Esophagus squamous epithelium (tissue), 4 donors: ENCODE measurements at regions not wholly inside any gene's neighbourhood (a gene's known extent, or its start where the extent isn't known, plus 50 kb on each side); places are given as distances from the start of the nearest gene placed in this dataset.

Experiments used
- POLR2A ChIP-seq, 4 donors: fragments of 450-650 bp; IDR thresholded peaks; one replicate each; pipeline ENCODE4 v1.6.1; 2017; ENCODE audit warnings: antibody characterized with exemption in 4 of 4, mild to moderate bottlenecking in 4 of 4, moderate library complexity in 3 of 4
- TF ChIP-seq, protein P1 (sequence below), 6 experiments: fragments of 450-650 bp in 4 of 6; fragments of 200-600 bp in 2 of 6; sonication (generic) in 2 of 6; IDR thresholded peaks; one replicate each; pipeline ENCODE4 v1.5.1; 2016 to 2019; ENCODE audit warnings: antibody characterized with exemption in 6 of 6, mild to moderate bottlenecking in 4 of 6, moderate library complexity in 4 of 6

DNA sequence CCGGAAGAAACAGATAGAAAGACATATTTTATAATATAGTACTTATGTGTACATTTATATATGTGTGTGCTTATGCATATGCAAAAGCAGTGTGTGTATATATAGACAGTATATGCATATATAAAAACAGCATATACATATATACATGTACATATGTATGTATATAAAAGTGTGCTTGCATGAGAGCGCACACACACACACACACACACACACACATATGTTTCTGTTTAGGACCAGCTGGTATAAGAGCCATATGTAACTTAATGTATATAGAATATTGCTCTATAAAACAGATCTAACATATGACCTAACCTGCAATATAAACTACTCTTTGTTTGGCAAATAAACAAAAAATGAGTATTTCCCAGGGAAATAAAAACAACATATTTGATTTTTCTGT, 65.1 kb upstream of the CDH9 start:
- TF ChIP-seq POLR2A (IDR thresholded peaks at IDR 0.05) = no peak
- TF ChIP-seq, protein P1, sequence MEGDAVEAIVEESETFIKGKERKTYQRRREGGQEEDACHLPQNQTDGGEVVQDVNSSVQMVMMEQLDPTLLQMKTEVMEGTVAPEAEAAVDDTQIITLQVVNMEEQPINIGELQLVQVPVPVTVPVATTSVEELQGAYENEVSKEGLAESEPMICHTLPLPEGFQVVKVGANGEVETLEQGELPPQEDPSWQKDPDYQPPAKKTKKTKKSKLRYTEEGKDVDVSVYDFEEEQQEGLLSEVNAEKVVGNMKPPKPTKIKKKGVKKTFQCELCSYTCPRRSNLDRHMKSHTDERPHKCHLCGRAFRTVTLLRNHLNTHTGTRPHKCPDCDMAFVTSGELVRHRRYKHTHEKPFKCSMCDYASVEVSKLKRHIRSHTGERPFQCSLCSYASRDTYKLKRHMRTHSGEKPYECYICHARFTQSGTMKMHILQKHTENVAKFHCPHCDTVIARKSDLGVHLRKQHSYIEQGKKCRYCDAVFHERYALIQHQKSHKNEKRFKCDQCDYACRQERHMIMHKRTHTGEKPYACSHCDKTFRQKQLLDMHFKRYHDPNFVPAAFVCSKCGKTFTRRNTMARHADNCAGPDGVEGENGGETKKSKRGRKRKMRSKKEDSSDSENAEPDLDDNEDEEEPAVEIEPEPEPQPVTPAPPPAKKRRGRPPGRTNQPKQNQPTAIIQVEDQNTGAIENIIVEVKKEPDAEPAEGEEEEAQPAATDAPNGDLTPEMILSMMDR (IDR thresholded peaks at IDR 0.05) = no peak
